ENCODE measurements at regions not wholly inside any gene's neighbourhood (a gene's known extent, or its start where the extent isn't known, plus 50 kb on each side); places are given as distances from the start of the nearest gene placed in this dataset.

DNA sequence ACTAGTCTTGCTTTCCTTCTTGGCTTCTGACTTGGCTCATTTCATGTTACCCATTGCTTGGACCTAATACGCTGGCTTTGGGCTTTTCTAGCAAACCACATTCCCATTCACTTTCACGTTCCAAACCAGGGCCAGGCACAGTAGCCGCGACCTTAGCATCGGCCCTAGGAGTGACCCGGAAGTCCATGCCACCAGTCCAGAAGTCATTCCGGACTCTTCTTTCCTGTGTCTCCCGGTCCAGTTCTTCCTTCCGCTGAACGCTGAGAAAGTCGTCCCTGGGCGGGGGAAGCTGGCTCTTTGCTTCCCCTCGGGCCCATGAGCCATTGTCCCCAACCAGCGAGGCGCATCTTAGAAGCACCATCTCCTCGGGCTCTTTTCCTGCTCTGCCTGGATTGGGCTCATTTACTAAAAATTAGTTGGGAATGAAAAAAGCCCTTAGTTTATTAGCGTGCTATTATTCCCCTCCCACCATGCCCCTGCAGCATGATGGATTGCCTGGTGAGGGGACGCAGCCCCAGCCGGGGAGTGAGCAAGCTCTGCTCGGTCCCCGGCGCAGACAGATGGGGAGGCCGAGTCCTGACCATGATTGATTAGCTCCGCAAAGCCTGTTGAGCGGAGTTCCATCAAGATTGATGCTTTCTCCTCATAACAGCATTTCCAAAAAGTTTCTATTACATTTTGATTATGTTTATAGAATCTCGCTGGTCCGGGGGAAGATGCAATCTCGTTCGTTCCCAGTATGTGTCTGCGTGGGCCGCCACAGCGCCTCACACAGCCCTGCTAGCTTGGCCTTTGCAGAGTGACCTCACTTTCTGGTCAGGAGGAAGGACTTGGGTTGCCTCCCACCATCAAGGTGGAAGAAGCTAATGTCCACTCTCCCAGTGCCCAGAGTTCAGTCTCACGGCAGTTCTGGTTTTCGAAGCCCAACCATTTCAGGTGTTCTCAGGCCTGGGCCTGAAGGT is 115.1 kb upstream of the TOP1 start:
- no peak overlapping the region for H3K4me3 ChIP-seq
- H3K27ac ChIP-seq = no peak overlapping the region

DNA sequence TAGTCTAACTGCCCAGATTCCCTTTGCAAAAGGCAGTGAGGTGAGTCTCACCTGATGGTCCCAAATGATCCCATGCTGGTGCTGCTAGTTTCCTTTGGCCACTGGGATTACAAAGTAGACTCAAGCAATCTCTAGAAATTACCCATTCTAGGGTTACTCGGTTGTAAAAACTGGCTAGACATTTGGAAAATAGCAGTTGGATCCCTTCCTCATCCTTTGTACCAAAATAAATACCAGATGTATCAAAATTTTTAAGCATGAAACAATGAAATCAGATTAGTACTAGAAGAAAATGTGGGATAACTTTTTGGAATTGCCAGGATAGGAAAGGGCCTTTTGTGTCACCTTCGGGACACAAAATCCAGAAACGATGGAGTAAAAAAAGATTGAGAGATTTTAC is 112.9 kb upstream of the TOP1 start:
- Histone ChIP-seq H3K4me3 (no peak overlapping the region), H3K27ac (no peak overlapping the region)

GRCh38 chr20:40916276-40916675 is 112.3 kb upstream of the TOP1 start:
- Histone ChIP-seq H3K27ac (no peak overlapping the region), H3K4me3 (no peak overlapping the region)

DNA sequence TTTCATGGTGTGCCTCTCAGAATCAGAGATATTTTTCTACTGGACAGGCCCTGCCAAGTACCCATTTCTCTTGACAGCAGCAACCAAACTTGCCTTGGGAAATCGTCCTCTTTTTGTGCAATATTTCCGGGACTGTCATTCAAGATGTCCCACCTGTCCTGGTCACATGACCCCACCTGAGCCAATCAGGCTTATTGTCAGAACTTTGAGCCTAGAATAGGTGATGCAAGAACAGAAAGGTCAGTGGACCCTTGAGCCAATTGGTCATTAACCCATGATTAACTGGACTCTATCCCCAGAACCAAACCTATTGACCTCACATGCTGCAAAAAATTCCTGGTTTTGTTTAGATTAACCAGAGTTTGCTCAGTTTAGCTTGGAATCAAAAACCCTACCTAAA is 108.3 kb upstream of the TOP1 start:
- Histone ChIP-seq H3K4me3 (no peak overlapping the region), H3K27ac (no peak overlapping the region)

GRCh38 chr20:40922865-40923264 is 105.8 kb upstream of the TOP1 start:
- no peak overlapping the region for H3K4me3 ChIP-seq

GRCh38 chr20:40925829-40926510 is 102.7 kb upstream of the TOP1 start:
- no peak overlapping the region for H3K4me3 ChIP-seq
- H3K27ac ChIP-seq = no peak overlapping the region

More at GRCh38 chr20:40922865-40923264, 105.8 kb upstream of the TOP1 start:
- H3K27ac ChIP-seq = no peak overlapping the region

DNA sequence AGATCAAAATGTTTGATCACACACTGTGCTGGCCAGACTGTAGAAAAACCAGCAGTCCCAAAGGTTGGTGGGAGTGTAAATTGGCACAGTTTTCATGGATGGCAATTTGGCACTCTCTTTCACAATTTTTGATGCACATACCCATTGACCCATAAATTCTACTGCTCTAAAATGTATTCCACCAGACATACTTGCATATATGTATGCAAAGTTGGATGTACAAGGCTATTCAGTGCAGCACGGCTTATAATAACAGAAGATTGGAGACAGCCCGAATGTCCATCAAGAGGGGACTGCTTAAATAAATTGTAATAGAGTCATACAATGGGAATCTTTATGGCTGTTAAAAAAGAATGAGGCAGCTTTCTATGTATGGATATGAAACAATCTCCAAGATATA is 101.7 kb upstream of the TOP1 start:
- no peak overlapping the region for H3K27ac ChIP-seq
- no peak overlapping the region for H3K4me3 ChIP-seq

DNA sequence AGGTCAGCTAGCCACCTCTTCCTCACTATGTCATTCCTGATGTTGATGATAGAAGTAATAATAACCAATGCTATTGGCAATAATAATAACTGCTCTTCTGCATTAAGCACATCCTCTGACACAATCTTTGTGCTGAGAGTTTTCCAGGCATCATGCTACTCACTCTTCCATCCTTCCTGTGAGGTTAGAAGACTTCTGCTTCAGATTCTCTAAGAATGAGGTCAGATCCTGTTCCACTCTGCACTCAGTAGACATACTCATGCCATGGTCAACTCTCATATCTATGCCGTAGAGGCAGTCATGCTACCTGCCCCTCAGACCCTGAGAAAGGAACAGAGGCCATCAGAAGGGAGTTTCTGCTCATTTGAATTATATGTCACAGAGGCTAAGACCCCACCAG is 98.1 kb upstream of the TOP1 start:
- Histone ChIP-seq H3K4me3 (no peak overlapping the region), H3K27ac (no peak overlapping the region)

- H3K27ac ChIP-seq = no peak overlapping the region
These were observed 97.1 kb upstream of the TOP1 start for GRCh38 chr20:40931410-40932044.

DNA sequence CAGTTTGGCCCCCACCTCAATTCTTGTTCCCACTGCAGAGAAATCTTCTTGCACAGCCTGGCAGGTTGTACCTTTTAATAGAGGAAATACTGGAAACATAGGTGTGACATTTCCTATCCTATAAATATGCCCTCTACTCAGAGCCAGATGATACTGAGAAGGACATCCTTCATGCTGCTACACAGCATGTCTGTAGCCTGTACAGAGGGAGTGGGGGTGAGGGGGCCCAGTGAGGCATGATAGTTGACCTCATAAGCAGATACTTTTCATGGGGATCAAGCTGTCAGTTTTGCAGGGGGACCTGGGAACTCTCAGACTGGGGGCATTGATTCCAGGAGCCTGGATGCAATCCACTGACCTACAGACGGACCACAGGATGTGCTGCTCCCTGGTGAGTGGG is 96.2 kb upstream of the TOP1 start:
- Histone ChIP-seq H3K27ac (no peak overlapping the region), H3K4me3 (no peak overlapping the region)

More at GRCh38 chr20:40931410-40932044, 97.1 kb upstream of the TOP1 start:
- H3K4me3 ChIP-seq = no peak overlapping the region

- Histone ChIP-seq H3K27ac (no peak overlapping the region), H3K4me3 (no peak overlapping the region)
These were observed 94.9 kb upstream of the TOP1 start for GRCh38 chr20:40933758-40934157.

DNA sequence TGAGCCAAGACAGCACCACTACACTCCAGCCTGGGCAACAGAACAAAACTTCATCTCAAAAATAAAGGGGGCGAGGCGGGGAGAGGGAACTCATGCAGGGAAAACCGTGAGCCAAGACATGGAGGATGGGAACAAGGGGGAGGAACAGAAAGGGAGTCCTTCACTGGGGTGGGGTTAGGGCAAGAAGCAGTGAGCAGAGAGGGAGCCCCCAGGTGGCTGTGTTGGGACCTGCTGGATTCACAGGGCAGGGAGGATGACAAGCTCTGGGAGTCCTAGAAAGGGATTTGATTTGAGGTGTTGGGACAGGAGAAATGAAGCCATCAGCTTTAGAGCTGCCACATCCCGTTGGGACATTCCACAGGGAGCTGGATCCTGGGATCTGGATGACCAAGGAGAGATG is 90.6 kb upstream of the TOP1 start:
- no peak overlapping the region for H3K27ac ChIP-seq
- H3K4me3 ChIP-seq = no peak overlapping the region

- Histone ChIP-seq H3K4me3 (no peak overlapping the region), H3K27ac (no peak overlapping the region)
These were observed 89.0 kb upstream of the TOP1 start for GRCh38 chr20:40939667-40940066.

DNA sequence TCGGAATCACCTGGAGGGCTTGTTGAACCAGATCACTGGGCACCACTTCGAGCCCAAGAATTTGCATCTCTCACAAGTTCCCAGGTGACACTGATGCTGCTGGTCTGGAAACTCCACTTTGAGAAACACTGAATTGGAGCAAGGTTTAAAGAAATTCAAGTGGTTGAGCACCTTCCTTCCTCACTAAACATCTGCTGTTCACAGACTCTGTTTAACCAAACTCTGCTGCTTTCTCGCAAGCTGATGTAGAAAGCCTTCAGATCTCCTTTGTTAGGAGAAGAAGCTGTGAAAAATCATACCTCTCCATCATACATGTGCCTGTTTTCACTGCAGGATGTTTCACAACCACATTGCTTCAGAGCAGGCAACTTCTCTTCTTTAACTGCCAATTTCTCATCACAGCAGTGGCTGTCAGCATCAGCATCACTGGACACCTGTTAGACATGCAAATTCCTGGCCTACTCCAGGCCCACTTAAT is 87.5 kb upstream of the TOP1 start:
- Histone ChIP-seq H3K4me3 (no peak overlapping the region), H3K27ac (no peak overlapping the region)

DNA sequence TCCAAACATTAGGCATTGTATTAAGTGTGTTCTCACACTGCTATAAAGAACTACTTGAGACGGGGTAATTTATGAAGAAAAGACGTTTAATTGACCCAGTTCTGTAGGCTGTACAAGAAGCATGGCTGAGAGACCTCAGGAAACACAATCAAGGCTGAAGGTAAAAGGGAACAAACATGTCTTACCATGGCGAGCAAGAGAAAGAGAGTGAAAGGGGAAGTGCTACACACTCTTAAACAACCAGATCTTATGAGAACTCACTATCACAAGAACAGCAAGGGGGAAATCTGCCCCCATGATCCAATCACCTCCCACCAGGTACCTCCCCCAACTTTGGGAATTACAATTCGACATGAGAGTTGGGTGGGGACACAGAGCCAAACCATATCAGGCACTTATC is 86.6 kb upstream of the TOP1 start:
- no peak overlapping the region for H3K4me3 ChIP-seq
- no peak overlapping the region for H3K27ac ChIP-seq

GRCh38 chr20:40942775-40943174 is 85.8 kb upstream of the TOP1 start:
- Histone ChIP-seq H3K4me3 (no peak overlapping the region), H3K27ac (no peak overlapping the region)

GRCh38 chr20:40943591-40943990 is 85.0 kb upstream of the TOP1 start:
- Histone ChIP-seq H3K4me3 (no peak overlapping the region), H3K27ac (no peak overlapping the region)

- H3K27ac ChIP-seq = no peak overlapping the region
- no peak overlapping the region for H3K4me3 ChIP-seq
These were observed 83.4 kb upstream of the TOP1 start for GRCh38 chr20:40945189-40945588.

GRCh38 chr20:40945754-40946450 is 82.7 kb upstream of the TOP1 start:
- H3K4me3 ChIP-seq = no peak overlapping the region
- H3K27ac ChIP-seq = no peak overlapping the region

- Histone ChIP-seq H3K4me3 (no peak overlapping the region), H3K27ac (no peak overlapping the region)
These were observed 82.2 kb upstream of the TOP1 start for GRCh38 chr20:40946451-40946850.

Measured in skin epidermis (tissue), 12 donors.